ENCODE measurements at regions not wholly inside any gene's neighbourhood (a gene's known extent, or its start where the extent isn't known, plus 50 kb on each side); places are given as distances from the start of the nearest gene placed in this dataset.
"Not testable (repeated sequence)": the region's sequence is repeated elsewhere in the genome, so short reads cannot be mapped to it uniquely, and the experiment has no call there.

DNA sequence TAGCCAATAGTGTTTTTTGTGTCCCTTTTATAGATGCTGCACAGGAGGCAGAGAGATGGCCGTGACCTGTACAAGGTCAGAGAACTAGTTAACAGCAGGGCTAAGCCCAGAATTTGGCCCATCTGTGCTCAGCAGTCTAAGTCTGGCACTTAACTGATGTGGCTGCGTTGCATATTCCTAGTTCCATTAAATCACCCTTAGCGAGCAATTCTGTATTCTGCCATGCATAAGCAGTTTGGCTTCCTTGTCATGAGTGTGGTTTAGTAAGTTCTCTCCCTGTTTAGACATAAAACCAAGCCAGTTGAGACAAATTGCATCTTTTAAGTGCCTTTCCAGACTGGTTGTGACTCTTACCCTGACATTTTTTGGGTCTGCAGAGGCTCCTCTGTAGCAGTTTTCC lies 230.6 kb upstream of the TENM4 start:
- no peak for DNase-seq (ENCODE audit: low read depth)

DNA sequence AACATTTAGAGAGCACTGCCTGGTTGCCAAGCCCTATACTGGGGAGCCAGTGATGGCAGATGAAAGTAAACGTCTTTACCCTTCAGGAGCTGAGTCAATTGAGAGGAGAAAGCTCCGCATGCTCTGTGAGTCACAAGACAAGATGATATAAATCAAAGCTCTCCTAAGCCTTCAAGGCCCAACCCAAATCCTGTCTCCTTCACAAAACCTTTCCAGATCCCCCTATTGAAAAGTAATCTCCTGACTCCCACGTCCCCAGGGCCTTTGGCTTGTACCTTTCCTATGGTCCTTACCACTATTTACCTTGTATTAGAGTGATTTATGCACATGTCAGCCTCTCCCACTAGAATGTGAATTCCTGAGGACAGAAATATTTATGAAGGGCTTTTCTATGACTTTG lies 230.1 kb upstream of the TENM4 start:
- DNase-seq (ENCODE audit: low read depth) = no peak

DNA sequence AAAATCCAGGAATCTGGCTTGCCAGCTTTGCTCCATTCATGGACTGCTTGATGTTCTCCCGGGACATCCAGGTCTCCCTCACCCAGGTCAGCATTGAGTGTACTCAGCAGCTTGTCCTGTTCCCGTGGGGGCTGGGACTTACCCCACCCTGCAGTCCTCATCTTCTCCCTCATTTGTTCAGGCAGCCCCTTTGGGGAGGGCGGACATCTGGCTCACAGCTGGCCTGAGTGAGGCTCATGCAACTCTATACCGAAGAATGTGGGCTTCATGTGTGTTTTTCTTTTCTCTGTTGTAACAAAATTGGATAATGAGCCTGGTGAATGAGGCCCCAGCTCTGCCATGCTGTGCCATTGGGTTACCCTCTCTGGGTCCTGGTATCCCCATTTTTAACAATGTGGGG lies 227.7 kb upstream of the TENM4 start:
- no peak for DNase-seq (ENCODE audit: low read depth)

DNA sequence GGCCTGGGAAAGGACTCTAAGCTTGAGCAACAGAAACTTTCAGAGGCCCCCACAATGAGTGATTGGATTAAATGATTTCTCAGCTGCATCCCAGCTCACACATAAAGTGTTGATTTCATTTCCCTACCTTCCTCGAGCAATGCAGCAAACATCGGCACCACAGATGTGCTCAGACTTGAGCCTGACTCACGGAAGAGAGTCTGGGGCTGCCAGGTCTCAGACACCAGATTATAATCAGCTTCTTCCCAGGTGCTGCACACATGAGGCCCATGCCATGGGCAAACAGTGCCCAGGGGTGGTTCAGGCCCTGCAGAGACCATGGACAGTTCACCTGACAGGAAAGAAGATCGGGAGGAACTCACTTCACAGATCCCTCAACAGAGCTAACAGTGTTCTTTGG lies 226.6 kb upstream of the TENM4 start:
- DNase-seq (ENCODE audit: low read depth) = no peak

DNA sequence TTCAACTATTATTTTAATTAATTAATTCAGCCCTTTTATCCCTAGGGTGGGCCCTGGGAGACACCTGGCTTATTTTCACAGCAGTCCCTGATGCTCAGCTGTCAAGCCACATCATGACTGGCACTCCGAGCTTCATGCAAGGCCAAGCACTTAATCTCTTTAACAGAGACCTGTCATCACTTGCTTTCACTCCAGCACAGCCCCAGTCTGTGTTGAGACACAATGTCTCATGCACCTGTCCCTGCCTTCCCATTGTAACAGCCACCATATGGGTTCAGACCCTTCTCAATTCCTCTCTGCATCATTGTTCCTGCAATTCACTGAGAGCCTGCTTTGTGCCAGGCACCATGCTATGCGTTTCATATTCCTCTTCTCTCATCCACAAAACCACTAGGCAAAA lies 222.2 kb upstream of the TENM4 start:
- DNase-seq (ENCODE audit: low read depth) = no peak

DNA sequence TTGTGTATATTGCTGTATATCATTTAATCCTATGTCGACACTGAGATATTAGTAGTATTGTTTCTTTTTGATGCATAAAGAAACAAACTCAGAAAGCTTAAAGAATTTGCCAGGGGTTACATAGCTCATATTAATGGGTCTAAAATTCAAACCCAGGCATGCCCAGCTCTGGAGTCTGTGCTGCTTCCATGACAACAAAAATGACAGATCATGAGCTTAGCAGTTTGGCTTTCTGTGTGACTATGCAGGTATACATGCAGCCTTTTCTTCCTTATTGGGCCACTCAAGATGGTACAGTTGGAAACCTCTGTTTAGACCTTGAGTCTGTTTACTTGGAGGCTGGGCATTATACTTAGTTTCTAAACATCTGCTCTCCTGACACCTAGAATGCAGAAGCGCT lies 220.5 kb upstream of the TENM4 start:
- no peak for DNase-seq (ENCODE audit: low read depth)

DNA sequence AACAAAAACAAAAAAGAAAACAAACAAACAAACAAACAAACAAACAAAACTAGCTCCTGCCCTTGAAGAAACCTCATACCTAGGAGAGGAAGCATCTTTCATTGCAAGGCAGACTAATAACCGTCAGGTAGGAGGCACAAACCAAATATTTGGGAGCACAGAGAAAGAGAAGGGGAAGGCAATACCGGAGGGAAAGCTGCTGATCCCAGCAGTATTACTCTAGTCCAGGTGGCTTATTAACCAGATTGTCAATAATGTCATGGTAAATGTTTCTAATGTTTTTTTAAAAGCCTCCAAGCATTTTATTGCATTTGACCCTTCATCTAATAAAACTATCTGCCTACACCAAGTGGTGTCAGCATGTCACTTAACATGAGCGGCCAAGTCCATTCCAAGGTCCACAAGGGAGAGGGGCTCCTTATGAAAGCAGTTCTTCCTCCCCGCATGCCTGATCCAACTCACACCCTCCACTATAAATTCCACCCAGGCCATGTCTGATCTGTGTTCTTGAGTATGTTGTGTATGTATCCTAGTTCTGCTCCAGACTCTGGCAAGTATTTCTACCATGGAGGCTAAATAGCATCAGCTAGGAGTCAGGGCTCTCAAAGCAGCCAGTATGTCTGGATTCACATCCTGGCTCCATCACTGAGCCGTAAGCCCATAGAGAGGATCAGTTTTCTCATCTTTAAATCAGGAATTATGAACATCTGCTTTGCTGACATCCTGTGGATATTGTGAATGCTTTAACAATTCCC lies 208.1 kb upstream of the TENM4 start:
- DNase-seq (ENCODE audit: low read depth) = no peak

DNA sequence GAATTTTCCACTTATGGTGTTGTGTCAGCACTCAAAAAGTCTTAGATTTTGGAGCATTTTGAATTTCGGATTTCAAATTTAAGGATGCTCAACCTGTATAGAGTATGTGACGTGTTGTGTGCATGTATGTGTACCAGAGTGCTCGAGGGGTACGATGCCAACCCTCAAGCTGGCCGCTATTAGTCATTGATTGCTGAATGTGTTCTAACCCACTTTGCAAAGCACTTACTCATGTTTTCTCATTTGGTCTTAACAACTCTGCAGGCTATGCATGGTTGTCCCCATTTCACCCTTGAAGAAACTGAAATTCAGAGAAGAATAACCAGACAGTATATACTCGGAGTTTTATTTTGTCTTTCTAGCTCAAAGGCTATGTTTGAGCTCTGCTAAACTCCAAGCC lies 196.4 kb upstream of the TENM4 start:
- no peak for DNase-seq (ENCODE audit: low read depth)

DNA sequence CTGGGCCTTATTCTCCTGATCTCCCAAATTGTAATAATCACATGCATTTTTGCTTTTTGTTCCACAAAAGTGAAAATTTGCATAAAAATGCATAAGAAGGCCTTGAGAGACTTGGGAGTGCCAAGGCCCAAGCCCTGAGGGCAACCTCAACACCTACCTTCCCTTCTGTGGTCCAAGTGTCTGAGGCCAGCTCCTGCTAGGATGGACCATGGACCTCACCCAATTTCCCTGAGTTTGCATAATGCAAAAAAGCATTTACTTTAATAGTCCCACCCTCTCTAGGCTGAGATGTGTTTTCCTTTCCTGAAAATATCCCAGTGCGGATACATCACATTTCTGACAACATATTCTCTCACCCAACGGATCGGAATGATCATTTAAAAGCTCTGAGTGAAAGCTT lies 194.1 kb upstream of the TENM4 start:
- no peak for DNase-seq (ENCODE audit: low read depth)

DNA sequence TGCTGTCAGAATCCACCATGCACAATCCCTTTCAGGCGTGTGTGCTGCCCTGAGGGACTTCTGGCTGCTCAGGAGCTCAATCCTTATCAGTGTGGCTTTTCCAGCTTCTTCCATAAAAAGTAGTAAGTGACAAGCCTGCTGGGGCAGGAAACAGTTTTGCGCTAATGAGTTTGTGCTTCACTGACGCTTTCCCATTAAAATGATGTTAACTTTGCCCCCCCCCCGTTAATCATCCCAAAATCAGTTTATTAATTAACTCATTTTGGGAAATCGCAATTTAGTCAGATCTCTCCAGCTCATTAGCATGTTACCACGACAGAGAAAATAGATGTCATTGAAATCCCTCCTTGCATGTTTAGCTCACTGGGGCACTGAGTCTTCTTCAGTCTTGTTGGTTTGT lies 186.5 kb upstream of the TENM4 start:
- no peak for DNase-seq (ENCODE audit: low read depth)

DNA sequence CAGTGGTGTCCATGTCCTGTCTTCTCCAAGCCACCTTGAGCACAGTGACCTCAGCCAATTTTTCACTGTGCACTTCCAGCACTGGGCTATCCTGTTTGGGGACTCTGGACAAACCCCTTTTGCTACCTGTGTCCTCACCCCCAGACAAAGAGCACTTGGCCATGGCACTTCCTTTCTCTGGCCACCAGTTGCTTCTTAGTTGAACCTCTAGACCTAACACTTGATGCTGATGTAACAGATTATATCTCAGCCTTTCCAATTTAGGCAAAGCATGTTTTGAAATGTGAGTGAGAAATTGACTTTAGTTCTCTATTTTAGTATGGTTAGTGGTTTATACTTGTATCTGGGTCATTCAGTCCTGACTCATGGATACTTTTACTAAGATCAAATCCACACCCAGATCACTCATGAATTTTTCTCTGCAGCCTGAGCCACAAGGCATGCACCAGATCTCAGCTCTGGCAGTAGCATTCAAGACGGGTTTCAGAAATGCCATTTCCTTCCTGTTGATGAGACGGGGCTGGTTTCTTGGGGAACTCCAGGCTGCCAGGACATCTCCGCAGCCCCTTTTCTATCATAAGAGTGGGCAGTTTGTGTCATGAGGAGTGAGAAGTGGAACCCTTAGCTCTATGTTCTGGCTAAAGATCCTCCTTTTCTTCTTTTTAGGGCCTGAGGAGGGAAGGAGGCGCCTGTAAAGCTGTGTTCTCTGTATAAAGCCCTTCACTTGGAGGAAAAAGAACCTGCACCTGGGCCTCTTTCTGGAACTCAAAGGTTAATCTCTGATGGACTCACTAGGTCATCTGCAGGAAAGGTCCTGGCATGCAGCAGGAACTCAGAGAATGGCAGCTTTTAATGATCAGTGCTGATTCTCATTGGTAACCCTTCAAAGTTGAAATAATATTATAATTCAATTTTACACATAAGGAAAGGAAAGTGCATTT lies 185.6 kb upstream of the TENM4 start:
- no peak for DNase-seq (ENCODE audit: low read depth)

DNA sequence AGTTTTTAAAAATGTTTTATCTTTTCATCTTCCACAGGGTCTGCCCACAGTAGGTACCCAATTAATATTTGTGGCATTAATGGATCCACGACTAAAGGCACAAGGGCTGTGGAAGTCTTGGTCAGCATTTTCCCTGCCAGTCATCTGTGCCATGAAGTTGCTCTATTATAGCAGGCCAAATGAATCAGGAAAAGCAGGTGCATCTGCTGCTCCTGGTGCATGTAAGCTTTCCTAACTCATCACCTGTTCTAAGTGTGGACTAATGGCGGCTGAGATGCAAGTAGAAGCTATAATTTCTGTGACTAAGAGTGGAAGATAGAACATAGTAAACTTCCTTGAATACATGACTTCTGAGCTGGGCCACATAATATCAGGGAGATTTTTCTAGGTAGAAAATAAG lies 182.5 kb upstream of the TENM4 start:
- DNase-seq (ENCODE audit: low read depth) = no peak

DNA sequence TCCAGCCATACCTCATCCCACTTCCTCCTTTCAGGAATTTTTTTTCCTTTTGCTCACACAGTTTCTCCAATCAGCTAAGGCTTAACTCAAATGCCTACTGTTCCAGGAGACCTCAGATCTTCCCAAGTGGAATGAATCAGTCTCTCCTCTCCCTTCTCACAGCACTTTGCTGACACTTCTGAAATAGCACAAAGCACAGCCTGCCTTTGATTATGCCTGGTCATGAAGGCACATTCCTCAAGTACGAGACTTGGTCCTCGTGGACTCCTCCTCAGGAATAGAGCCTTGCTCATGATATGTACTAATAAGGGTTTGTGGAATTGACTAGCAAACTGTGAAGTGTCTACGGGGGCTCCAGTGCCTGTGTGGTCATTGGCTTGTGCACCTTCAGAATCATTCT lies 176.7 kb upstream of the TENM4 start:
- no peak for DNase-seq (ENCODE audit: low read depth)

DNA sequence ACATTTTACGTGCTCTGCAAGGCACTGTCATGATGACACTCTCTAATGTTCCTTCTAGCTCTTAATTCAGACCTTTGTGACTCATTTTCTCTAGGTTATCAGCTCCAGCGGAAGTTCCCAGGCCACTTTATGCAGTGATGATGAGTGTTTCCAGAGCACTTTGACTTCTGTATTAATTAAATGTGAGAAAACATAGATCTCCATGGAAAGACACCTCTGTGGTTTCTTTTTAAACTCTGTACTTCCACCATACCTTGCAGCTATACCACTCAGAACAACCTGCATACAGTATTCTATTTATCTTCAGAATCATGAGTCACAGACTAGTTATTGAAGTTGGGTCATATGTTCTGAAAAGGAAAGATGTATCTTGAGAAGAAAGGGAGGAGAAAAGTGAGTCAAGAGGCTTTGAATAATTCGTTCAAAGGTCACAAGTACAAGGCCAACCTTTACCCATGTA lies 175.6 kb upstream of the TENM4 start:
- DNase-seq (ENCODE audit: low read depth) = no peak

DNA sequence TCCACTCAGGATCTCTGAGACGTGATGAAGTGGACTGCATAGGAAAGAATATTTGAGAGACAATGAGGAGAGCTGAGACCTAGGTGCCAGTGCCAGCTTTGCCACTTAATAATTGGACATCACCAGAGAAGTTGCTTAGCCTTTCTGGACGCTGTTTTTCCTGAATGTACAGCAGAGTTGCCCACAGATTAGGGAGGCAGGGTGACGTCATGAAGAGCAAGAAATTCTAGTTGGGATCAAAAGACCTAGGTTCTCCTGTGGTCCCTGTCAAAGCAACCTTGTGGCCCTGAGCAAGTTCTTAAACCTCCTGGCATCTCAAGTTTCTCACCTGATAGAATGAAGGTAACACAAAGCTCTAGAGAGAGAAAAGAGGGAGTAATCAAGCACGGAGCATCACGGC lies 174.6 kb upstream of the TENM4 start:
- DNase-seq (ENCODE audit: low read depth) = no peak

DNA sequence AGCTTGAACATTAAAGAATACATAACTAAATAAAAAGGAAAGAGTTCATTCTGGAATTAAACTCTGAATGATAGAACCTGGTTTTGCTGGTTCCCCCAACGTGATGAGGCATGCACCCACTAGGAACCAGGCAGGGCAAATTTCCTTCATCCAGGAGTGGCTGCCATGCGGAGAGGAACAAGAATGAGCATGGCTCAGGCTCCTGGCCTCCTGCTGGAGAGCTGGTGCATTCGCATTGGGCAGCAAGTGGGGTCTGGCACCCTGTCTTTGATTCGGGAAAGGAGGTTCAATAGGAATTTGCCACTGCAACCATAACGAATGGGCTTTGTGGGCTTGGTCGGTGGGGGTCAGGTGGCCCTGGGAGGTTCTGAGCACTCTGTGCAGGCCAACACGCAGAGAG lies 169.8 kb upstream of the TENM4 start:
- no peak for DNase-seq (ENCODE audit: low read depth)

DNA sequence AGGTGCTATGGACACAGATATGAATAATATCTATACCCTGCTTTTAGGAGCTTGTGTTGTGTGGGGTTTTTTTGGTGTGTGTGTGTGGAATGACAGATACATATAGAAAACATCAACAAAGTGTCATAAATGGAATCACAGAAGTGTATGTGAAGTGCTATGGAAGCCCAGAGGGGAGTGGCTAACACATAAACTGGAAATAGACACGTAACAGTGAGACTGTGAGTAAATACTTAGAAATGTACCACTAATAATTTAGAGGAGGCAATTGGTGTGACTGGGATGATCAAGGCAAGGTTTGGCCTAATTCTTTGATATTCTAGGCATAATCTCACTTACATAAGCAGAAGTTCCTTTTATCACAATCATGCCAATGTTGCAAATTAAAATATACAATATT lies 169.3 kb upstream of the TENM4 start:
- DNase-seq (ENCODE audit: low read depth) = no peak

DNA sequence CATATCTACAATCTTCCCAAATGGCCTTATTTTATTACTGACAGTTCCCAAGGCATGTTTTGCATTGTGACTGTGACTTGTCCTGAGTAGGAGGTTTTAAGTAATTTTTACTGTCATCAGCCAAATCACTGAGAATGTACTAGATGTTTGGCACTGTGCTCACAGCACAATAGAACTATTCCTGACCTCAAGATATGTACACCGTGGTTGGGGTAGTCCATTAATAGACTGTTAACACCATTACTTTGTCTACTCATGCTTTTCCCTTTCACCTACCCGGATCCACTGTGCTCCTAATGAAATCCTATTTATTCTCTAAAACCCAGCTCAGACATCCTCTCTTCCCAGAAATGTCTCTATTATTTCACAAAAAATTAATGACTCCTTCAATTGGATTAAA lies 168.7 kb upstream of the TENM4 start:
- no peak for DNase-seq (ENCODE audit: low read depth)

DNA sequence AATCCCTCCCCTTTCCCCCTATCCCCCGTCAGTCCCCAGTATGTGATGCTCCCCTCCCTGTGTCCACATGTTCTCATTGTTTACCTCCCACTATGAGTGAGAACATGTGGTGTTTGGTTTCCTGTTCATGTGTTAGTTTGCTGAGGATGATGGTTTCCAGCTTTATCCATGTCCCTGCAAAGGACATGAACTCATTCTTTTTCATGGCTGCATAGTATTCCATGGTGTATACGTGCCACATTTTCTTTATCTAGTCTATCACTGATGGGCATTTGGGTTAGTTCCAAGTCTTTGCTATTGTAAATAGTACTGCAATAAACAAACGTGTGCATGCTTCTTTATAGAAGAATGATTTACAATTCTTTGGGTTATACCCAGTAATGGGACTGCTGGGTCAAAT lies 165.6 kb upstream of the TENM4 start:
- not testable (repeated sequence) for DNase-seq (ENCODE audit: low read depth)

DNA sequence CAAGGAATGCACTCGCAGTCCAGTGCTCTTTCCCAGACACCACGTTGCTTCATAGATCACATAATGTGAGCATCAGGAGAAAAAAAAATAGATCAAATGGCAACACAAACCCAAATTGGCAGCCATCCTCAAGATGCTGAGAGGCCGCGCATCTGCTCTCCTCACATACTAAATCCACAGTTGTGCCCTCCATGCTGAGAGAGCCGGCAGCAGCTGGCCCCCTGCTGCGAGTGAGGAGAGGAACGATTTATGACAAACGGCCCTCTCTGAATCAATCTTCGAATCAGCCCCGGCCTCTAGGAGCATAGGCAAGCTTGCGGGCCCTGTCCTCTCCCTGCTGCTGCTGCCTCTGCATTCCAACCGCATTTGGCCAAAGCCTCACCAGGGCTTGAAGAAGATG lies 159.9 kb upstream of the TENM4 start:
- DNase-seq (ENCODE audit: low read depth) = no peak

DNA sequence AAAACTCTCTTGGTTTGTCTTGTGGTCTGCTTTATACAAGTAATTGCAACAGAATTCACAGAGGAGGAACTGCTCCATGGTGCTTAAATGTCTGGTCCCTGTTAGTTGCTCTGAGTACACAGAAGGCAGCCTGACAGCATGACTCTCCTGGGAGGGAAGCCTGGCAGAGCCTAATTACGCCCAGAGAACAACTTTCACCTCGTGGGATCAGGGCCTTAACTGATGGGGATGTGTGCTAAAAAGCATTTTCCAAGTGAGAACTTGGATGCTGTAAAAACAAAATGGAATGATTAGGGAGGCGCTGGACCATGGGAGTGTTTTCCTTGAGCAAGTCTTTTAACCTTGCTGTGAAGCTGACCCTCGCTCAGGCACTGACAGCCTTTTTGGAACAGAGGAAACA lies 154.0 kb upstream of the TENM4 start:
- no peak for DNase-seq (ENCODE audit: low read depth)

DNA sequence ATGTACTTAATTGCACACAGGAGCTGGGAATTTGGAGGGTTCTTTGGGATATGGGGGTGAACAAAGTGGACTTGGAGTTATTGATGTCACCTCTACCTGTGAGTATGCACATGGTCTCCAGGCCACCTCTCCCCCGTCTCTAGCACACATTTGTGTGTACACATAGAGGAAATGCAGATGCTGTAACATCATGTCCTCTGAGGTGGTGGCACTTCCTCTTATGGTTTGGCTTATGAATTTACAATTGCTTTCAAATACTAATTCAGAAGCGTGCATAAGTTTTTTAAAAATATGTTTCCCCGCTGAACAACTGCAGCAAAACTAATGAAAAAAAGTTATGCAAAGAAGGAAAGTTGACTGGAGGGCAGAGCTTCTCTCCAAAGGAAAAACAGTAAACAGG lies 152.0 kb upstream of the TENM4 start:
- no peak for DNase-seq (ENCODE audit: low read depth)

DNA sequence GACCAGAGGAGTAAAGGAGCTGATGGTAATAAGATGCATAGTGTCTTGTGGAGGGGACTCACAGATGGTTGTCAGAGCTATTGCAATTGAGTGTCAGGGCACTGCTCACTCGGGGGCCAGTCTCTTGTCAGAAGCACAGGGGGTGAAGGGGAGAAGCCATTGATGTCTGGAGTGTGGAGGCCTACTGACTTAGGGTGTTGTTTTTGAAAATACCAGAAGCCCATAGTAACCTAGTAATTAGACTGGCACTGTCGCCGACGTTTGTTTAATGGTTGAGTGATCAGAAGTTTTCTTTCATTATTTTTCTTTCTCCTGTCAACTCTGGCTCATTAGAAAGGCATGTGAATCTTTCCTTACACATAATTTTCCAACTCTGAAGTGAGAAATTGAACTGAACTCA lies 151.6 kb upstream of the TENM4 start:
- no peak for DNase-seq (ENCODE audit: low read depth)

DNA sequence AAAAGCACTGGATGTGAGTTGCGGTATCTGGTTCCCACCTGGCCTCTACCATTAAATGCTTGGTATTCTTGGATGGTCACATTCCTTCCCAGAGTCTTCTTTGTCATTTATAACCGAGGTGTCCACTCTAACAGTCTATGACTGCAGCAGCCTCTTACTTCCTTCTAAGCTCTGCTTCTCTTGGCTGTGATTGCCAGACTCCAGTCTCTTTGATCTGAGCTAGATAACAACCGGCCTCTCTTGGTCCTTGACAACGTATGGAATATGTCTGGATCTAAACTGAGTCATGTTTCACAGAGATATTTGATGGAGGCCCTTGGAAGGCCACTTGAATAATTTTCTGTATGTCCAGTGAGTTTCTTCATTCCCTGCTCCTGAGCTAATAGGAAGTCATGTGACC lies 141.6 kb upstream of the TENM4 start:
- no peak for DNase-seq (ENCODE audit: low read depth)
